WTC11 (cell line): ENCODE measurements at regions not wholly inside any gene's neighbourhood (a gene's known extent, or its start where the extent isn't known, plus 50 kb on each side); places are given as distances from the start of the nearest gene placed in this dataset.

ENCODE experiments used
- MAX ChIP-seq: sonication (generic); formaldehyde crosslinking; IDR thresholded peaks from 2 replicates; pipeline ENCODE4 v1.8.0; 2022; ENCODE audit warnings: mild to moderate bottlenecking, missing genetic modification reagents
- TCF7 ChIP-seq: sonication (generic); formaldehyde crosslinking; IDR thresholded peaks from 2 replicates; pipeline ENCODE4 v1.8.0; 2022; ENCODE audit warnings: mild to moderate bottlenecking, low read depth, missing genetic modification reagents, moderate library complexity
- TF ChIP-seq, protein P1 (sequence below): sonication (generic); formaldehyde crosslinking; IDR thresholded peaks from 2 replicates; pipeline ENCODE4 v1.8.1; 2022; ENCODE audit warnings: missing genetic modification reagents, borderline replicate concordance

- TF ChIP-seq, protein P1, sequence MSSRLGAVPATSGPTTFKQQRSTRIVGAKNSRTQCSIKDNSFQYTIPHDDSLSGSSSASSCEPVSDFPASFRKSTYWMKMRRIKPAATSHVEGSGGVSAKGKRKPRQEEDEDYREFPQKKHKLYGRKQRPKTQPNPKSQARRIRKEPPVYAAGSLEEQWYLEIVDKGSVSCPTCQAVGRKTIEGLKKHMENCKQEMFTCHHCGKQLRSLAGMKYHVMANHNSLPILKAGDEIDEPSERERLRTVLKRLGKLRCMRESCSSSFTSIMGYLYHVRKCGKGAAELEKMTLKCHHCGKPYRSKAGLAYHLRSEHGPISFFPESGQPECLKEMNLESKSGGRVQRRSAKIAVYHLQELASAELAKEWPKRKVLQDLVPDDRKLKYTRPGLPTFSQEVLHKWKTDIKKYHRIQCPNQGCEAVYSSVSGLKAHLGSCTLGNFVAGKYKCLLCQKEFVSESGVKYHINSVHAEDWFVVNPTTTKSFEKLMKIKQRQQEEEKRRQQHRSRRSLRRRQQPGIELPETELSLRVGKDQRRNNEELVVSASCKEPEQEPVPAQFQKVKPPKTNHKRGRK (CRISPR knock-in tag) = no peak
- TF ChIP-seq TCF7 (CRISPR knock-in tag) = no peak
- no peak for TF ChIP-seq MAX
Measured at GRCh38 chr1:29909962-29910361, 673.6 kb downstream of the PTPRU start.
